OCI-LY7 (cell line): ENCODE measurements at regions not wholly inside any gene's neighbourhood (a gene's known extent, or its start where the extent isn't known, plus 50 kb on each side); places are given as distances from the start of the nearest gene placed in this dataset.

Experiments
- BruUV-seq: library from RNA; stranded (reverse); fragments of 400-500 nt; replicated peaks from 2 replicates; lab custom pipeline; 2021; lab: Mats Ljungman, UMichigan
- CTCF ChIA-PET: fragments of 300-600 bp; sonication (Branson Sonifier 250); formaldehyde crosslinking; loops from one replicate; lab custom pipeline; 2022; ENCODE audit warnings: antibody characterized with exemption; ENCODE audit not compliant: unreplicated experiment; lab: Charles Lee
- POLR2A ChIA-PET: fragments of 300-600 bp; sonication (Branson Sonifier 250); formaldehyde crosslinking; loops from one replicate; lab custom pipeline; 2022; ENCODE audit warnings: antibody characterized with exemption; lab: Charles Lee
- DNase-seq: peaks from one replicate; pipeline ENCODE4 v3.0.0-alpha.2; 2015; ENCODE audit warnings: low spot score
- H2AFZ ChIP-seq: fragments of 200-600 bp; sonication (generic), shearing (Covaris generic); 2 replicates; pipeline ENCODE4 v1.6.1; 2014; ENCODE audit warnings: mild to moderate bottlenecking, antibody characterized with exemption, low read length, moderate library complexity
- H3K27ac ChIP-seq: fragments of 200-600 bp; sonication (generic); 2 replicates; pipeline ENCODE4 v1.5.1; 2014; ENCODE audit warnings: mixed run types, low read depth, mild to moderate bottlenecking, moderate library complexity, low read length, inconsistent platforms; ENCODE audit not compliant: poor library complexity, severe bottlenecking
- H3K36me3 ChIP-seq: fragments of 200-600 bp; sonication (generic); 2 replicates; pipeline ENCODE4 v1.6.1; 2014; ENCODE audit warnings: mild to moderate bottlenecking, antibody characterized with exemption, low read length, moderate library complexity, mixed read lengths; ENCODE audit not compliant: insufficient read depth
- H3K4me1 ChIP-seq: fragments of 200-600 bp; sonication (generic); 2 replicates; pipeline ENCODE4 v1.5.1; 2014; ENCODE audit warnings: mild to moderate bottlenecking, low read length; ENCODE audit not compliant: insufficient read depth, poor library complexity, severe bottlenecking
- H3K4me2 ChIP-seq: fragments of 200-600 bp; sonication (generic); 2 replicates; pipeline ENCODE4 v1.6.1; 2014; ENCODE audit warnings: mild to moderate bottlenecking, low read length
- H3K4me3 ChIP-seq: fragments of 200-600 bp; sonication (generic); 2 replicates; pipeline ENCODE4 v1.5.1; 2014; ENCODE audit warnings: mild to moderate bottlenecking, low read depth, low read length; ENCODE audit not compliant: poor library complexity, severe bottlenecking
- H3K79me2 ChIP-seq: fragments of 200-600 bp; sonication (generic); 2 replicates; pipeline ENCODE4 v1.6.1; 2016; ENCODE audit warnings: low read depth, mild to moderate bottlenecking, low read length, moderate library complexity, mixed read lengths; ENCODE audit not compliant: insufficient read depth
- H3K9me2 ChIP-seq: fragments of 200-600 bp; sonication (generic); 2 replicates; pipeline ENCODE4 v1.6.1; 2016; ENCODE audit warnings: mild to moderate bottlenecking, low read length, mixed read lengths; ENCODE audit not compliant: insufficient read depth
- H3K9me3 ChIP-seq: fragments of 200-600 bp; sonication (generic); 2 replicates; pipeline ENCODE4 v1.6.1; 2014; ENCODE audit warnings: mild to moderate bottlenecking, mixed run types, low read length, mixed read lengths
- H4K20me1 ChIP-seq: fragments of 200-600 bp; sonication (generic); 2 replicates; pipeline ENCODE4 v1.6.1; 2014; ENCODE audit warnings: mild to moderate bottlenecking, antibody characterized with exemption, low read length, moderate library complexity, mixed read lengths; ENCODE audit not compliant: insufficient read depth
- EZH2phosphoT487 ChIP-seq: fragments of 200-600 bp; sonication (generic); IDR thresholded peaks from 2 replicates; pipeline ENCODE4 v1.6.1; 2018; ENCODE audit warnings: low read depth, borderline replicate concordance, mild to moderate bottlenecking, mixed run types, antibody characterized with exemption, low read length, moderate library complexity, mixed read lengths
- intact Hi-C: fragments of 100-400 bp; cut with micrococcal nuclease; formaldehyde crosslinking; loops from one replicate; pipeline ENCODE4 v1.10.0; 2022; ENCODE audit not compliant: unreplicated experiment
- TF ChIP-seq, protein P1 (sequence below): fragments of 200-600 bp; sonication (generic); conservative IDR thresholded peaks from 2 replicates; pipeline ENCODE4 v1.5.1; 2014; ENCODE audit warnings: mild to moderate bottlenecking, antibody characterized with exemption, low read length, moderate library complexity, mixed read lengths

GRCh38 chr9:129322022-129322621, 144.1 kb upstream of the IER5L start:
- DNase-seq: no peak
- H3K27ac ChIP-seq: no peak overlapping the region
- no peak overlapping the region for H2AFZ ChIP-seq
- intact Hi-C loops: no loop called here
- peaks cover 10% of the 10 kb centered on the region for H3K4me1 ChIP-seq
- no peaks in the 10 kb centered on the region for H3K9me2 ChIP-seq
- H3K9me3 ChIP-seq: no peaks in the 10 kb centered on the region
- no peak overlapping the region for H3K4me3 ChIP-seq
- no TSS peak for BruUV-seq
- no peaks in the 10 kb centered on the region for H3K79me2 ChIP-seq
- H4K20me1 ChIP-seq: no peaks in the 10 kb centered on the region
- no peak overlapping the region for H3K4me2 ChIP-seq
- ChIA-PET POLR2A (interaction anchor here (0.6 to 0.7 kb wide), 2 partner anchors 50 to 1924 kb away, joined by 3 read pairs; no protein-coding TSS in a partner anchor), CTCF (no interaction called here)
- TF ChIP-seq, protein P1, sequence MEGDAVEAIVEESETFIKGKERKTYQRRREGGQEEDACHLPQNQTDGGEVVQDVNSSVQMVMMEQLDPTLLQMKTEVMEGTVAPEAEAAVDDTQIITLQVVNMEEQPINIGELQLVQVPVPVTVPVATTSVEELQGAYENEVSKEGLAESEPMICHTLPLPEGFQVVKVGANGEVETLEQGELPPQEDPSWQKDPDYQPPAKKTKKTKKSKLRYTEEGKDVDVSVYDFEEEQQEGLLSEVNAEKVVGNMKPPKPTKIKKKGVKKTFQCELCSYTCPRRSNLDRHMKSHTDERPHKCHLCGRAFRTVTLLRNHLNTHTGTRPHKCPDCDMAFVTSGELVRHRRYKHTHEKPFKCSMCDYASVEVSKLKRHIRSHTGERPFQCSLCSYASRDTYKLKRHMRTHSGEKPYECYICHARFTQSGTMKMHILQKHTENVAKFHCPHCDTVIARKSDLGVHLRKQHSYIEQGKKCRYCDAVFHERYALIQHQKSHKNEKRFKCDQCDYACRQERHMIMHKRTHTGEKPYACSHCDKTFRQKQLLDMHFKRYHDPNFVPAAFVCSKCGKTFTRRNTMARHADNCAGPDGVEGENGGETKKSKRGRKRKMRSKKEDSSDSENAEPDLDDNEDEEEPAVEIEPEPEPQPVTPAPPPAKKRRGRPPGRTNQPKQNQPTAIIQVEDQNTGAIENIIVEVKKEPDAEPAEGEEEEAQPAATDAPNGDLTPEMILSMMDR: no peak
- no peak for TF ChIP-seq EZH2phosphoT487
- no peaks in the 10 kb centered on the region for H3K36me3 ChIP-seq

DNA sequence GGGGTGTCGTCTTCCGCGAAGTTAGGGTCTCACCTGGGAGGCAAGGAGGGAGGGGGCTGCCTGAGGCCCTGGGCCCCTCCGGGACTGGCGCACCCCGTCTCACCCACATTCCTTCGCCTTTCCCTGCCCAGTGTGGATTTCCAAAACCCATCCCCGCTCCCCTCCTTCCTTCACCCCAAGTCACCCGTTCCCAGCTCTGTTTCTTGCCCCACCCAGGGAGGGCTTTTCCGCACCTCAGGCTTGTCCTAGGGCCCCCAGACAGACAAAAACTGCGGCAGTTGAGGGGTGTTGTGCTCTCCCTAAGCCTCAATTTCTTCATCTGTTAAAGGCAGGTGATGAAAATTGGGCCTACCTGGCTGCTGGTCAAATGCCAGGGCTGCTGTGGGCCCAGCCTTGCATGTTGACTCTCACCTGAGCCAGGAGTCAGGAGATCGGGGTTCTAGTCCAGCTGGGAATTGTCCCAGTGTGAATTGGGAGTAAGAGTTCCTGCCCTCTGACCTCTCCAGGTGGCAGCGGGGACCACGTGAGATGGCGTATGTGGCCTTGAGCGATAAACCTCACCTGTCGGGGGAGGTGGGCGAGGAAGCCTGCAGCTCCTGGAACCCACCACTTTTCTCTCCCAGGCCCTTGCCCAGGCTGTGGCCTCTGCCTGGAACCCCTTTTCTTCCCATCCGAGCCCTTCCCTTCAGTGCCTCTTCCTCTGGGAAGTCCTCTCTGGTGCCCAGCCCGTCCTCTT, 143.4 kb upstream of the IER5L start:
- H3K4me1 ChIP-seq: peaks cover 10% of the 10 kb centered on the region
- H3K27ac ChIP-seq: no peak overlapping the region
- BruUV-seq: no TSS peak
- ChIA-PET CTCF (no interaction called here), POLR2A (interaction anchor here (0.6 kb wide), 1 partner anchor 81 kb away, joined by 3 read pairs; no protein-coding TSS in a partner anchor)
- intact Hi-C loops: no loop called here
- no peak overlapping the region for H2AFZ ChIP-seq
- H3K4me3 ChIP-seq: no peak overlapping the region
- DNase-seq: no peak
- no peaks in the 10 kb centered on the region for H3K36me3 ChIP-seq
- TF ChIP-seq EZH2phosphoT487: no peak
- TF ChIP-seq, protein P1: no peak
- H3K9me3 ChIP-seq: no peaks in the 10 kb centered on the region
- no peaks in the 10 kb centered on the region for H3K9me2 ChIP-seq
- H4K20me1 ChIP-seq: no peaks in the 10 kb centered on the region
- H3K4me2 ChIP-seq: no peak overlapping the region
- no peaks in the 10 kb centered on the region for H3K79me2 ChIP-seq
